H9 (cell line): ENCODE measurements at regions not wholly inside any gene's neighbourhood (a gene's known extent, or its start where the extent isn't known, plus 50 kb on each side); places are given as distances from the start of the nearest gene placed in this dataset.
A peak's percentile ranks its signal among the peaks of the same experiment; 100 is the strongest.

Source experiments
- DNase-seq: peaks from one replicate; pipeline ENCODE4 v3.0.0-alpha.2; 2017
- H2AFZ ChIP-seq: one replicate; pipeline ENCODE4 v1.6.1; 2013; ENCODE audit warnings: mild to moderate bottlenecking, low read length, control low read depth, moderate library complexity
- H2AK5ac ChIP-seq: 2 replicates; pipeline ENCODE4 v1.6.1; 2013; ENCODE audit warnings: low read length, control low read depth, mixed read lengths; ENCODE audit not compliant: insufficient read length
- H2BK120ac ChIP-seq: one replicate; pipeline ENCODE4 v1.6.1; 2013; ENCODE audit warnings: low read depth, mild to moderate bottlenecking, low read length, control low read depth, inconsistent platforms; ENCODE audit not compliant: poor library complexity, severe bottlenecking
- H2BK12ac ChIP-seq: 2 replicates; pipeline ENCODE4 v1.6.1; 2013; ENCODE audit warnings: low read length, control low read depth, mixed read lengths, low read depth; ENCODE audit not compliant: insufficient read length
- H2BK15ac ChIP-seq: 2 replicates; pipeline ENCODE4 v1.6.1; 2013; ENCODE audit warnings: low read depth, low read length, control low read depth
- H2BK20ac ChIP-seq: one replicate; pipeline ENCODE4 v1.6.1; 2013; ENCODE audit warnings: low read depth, mild to moderate bottlenecking, low read length, control low read depth, inconsistent platforms; ENCODE audit not compliant: poor library complexity, severe bottlenecking
- H2BK5ac ChIP-seq: 2 replicates; pipeline ENCODE4 v1.6.1; 2013; ENCODE audit warnings: low read length, control low read depth, mixed read lengths; ENCODE audit not compliant: insufficient read length
- H3K14ac ChIP-seq: 2 replicates; pipeline ENCODE4 v1.6.1; 2013; ENCODE audit warnings: low read length, control low read depth; ENCODE audit not compliant: insufficient read depth
- H3K18ac ChIP-seq: 2 replicates; pipeline ENCODE4 v1.6.1; 2013; ENCODE audit warnings: low read depth, mild to moderate bottlenecking, mixed read lengths, low read length, control low read depth; ENCODE audit not compliant: insufficient read length
- H3K23ac ChIP-seq: 2 replicates; pipeline ENCODE4 v1.6.1; 2013; ENCODE audit warnings: low read length, control low read depth, mixed read lengths, low read depth; ENCODE audit not compliant: insufficient read length
- H3K23me2 ChIP-seq: 2 replicates; pipeline ENCODE4 v1.6.1; 2013; ENCODE audit warnings: low read depth, mild to moderate bottlenecking, mixed read lengths, low read length, control low read depth; ENCODE audit not compliant: insufficient read length, poor library complexity, severe bottlenecking
- H3K27ac ChIP-seq: 2 replicates; pipeline ENCODE4 v1.5.1; 2013; ENCODE audit warnings: low read length, control low read depth, mixed read lengths, low read depth; ENCODE audit not compliant: insufficient read length
- H3K27me3 ChIP-seq: 2 replicates; pipeline ENCODE4 v1.6.1; 2013; ENCODE audit warnings: low read length, control low read depth, inconsistent platforms; ENCODE audit not compliant: insufficient read depth
- H3K4ac ChIP-seq: 2 replicates; pipeline ENCODE4 v1.6.1; 2013; ENCODE audit warnings: low read depth, mild to moderate bottlenecking, control low read depth, inconsistent platforms, low read length, moderate library complexity
- H3K4me1 ChIP-seq: 2 replicates; pipeline ENCODE4 v1.6.1; 2013; ENCODE audit warnings: low read length, control low read depth, inconsistent platforms; ENCODE audit not compliant: insufficient read depth
- H3K4me2 ChIP-seq: 2 replicates; pipeline ENCODE4 v1.6.1; 2013; ENCODE audit warnings: low read length, control low read depth, mixed read lengths; ENCODE audit not compliant: insufficient read length, insufficient read depth
- H3K56ac ChIP-seq: 2 replicates; pipeline ENCODE4 v1.6.1; 2013; ENCODE audit warnings: low read depth, mild to moderate bottlenecking, mixed read lengths, low read length, control low read depth; ENCODE audit not compliant: insufficient read length
- H3K79me1 ChIP-seq: 2 replicates; pipeline ENCODE4 v1.6.1; 2013; ENCODE audit warnings: low read depth, mild to moderate bottlenecking, moderate library complexity, low read length, control low read depth, inconsistent platforms; ENCODE audit not compliant: insufficient read depth, poor library complexity, severe bottlenecking
- H3K79me2 ChIP-seq: 2 replicates; pipeline ENCODE4 v1.6.1; 2013; ENCODE audit warnings: low read length, control low read depth, inconsistent platforms; ENCODE audit not compliant: insufficient read depth
- H3K9ac ChIP-seq: 2 replicates; pipeline ENCODE4 v1.6.1; 2013; ENCODE audit warnings: low read length, control low read depth, mixed read lengths; ENCODE audit not compliant: insufficient read length; ENCODE audit errors: extremely low read depth
- H3K9me3 ChIP-seq: one replicate; pipeline ENCODE4 v1.6.1; 2013; ENCODE audit warnings: low read depth, low read length, inconsistent platforms; ENCODE audit not compliant: control insufficient read depth
- H3T11ph ChIP-seq: one replicate; pipeline ENCODE4 v1.6.1; 2013; ENCODE audit warnings: mild to moderate bottlenecking, low read length, control low read depth, inconsistent platforms
- H4K20me1 ChIP-seq: one replicate; pipeline ENCODE4 v1.6.1; 2013; ENCODE audit not compliant: control insufficient read depth, insufficient read length, insufficient read depth
- H4K5ac ChIP-seq: 2 replicates; pipeline ENCODE4 v1.6.1; 2013; ENCODE audit warnings: low read depth, mild to moderate bottlenecking, mixed read lengths, low read length, control low read depth; ENCODE audit not compliant: insufficient read length
- H4K8ac ChIP-seq: replicated peaks from 2 replicates; pipeline ENCODE4 v1.6.1; 2013; ENCODE audit warnings: low read length, control low read depth, mixed read lengths, low read depth; ENCODE audit not compliant: insufficient read length
- H4K91ac ChIP-seq: 2 replicates; pipeline ENCODE4 v1.6.1; 2013; ENCODE audit warnings: low read depth, mild to moderate bottlenecking, moderate library complexity, mixed read lengths, low read length, control low read depth; ENCODE audit not compliant: insufficient read length
- H3K27ac Mint-ChIP-seq, 3 experiments: 2 replicates in 2 of 3; 3 replicates in 1 of 3; pipeline ENCODE4 v1.8.0; 2020 to 2021; ENCODE audit warnings: mixed read lengths in 3 of 3, mild to moderate bottlenecking in 1 of 3, moderate library complexity in 1 of 3
- H3K27me3 Mint-ChIP-seq: 2 replicates; pipeline ENCODE4 v1.8.0; 2021; ENCODE audit warnings: low read depth, mild to moderate bottlenecking, moderate library complexity, mixed read lengths
- H3K36me3 Mint-ChIP-seq, 3 experiments: 2 replicates in 2 of 3; 3 replicates in 1 of 3; pipeline ENCODE4 v1.8.0; 2020 to 2021; ENCODE audit warnings: low read depth in 3 of 3, mixed read lengths in 3 of 3; ENCODE audit not compliant: insufficient read depth in 1 of 3
- H3K4me1 Mint-ChIP-seq, 2 experiments: 2 replicates each; pipeline ENCODE4 v1.8.0; 2020; ENCODE audit warnings: mixed read lengths in 2 of 2
- H3K4me3 Mint-ChIP-seq, 2 experiments: 2 replicates in 1 of 2; 3 replicates in 1 of 2; pipeline ENCODE4 v1.8.0; 2020 to 2021; ENCODE audit warnings: mild to moderate bottlenecking in 2 of 2, mixed read lengths in 2 of 2, moderate library complexity in 1 of 2
- H3K9me3 Mint-ChIP-seq, 2 experiments: 2 replicates in 1 of 2; 3 replicates in 1 of 2; pipeline ENCODE4 v1.8.0; 2020; ENCODE audit warnings: mild to moderate bottlenecking in 2 of 2, mixed read lengths in 2 of 2, moderate library complexity in 1 of 2
- CTCF ChIP-seq: fragments of 200-600 bp; sonication (generic); conservative IDR thresholded peaks from 3 replicates; pipeline ENCODE4 v1.8.0; 2021; ENCODE audit warnings: antibody characterized with exemption, mild to moderate bottlenecking
- WGBS: extraction: QIAGEN DNeasy Blood & Tissue Kit; methylation state at CpG from one replicate; pipeline ENCODE4 v1.1.7; 2013; ENCODE audit warnings: missing lambda C conversion rate, low lambda C conversion rate, mixed read lengths; ENCODE audit not compliant: insufficient read length; ENCODE audit errors: extremely low coverage; 5-methylcytosine and 5-hydroxymethylcytosine counted together

GRCh38 chr12:24113701-24114100 is 164.2 kb upstream of the SOX5 start:
- Histone ChIP-seq H3K14ac (no peak overlapping the region), H2BK20ac (no peak overlapping the region), H4K8ac (no peak overlapping the region), H2BK5ac (no peak overlapping the region), H3K79me2 (no peaks in the 10 kb centered on the region), H2BK12ac (no peak overlapping the region), H2AK5ac (no peak overlapping the region), H2AFZ (no peak overlapping the region), H3K9ac (no peak overlapping the region), H3K23ac (no peak overlapping the region), H3K4me1 (no peaks in the 10 kb centered on the region), H4K20me1 (no peaks in the 10 kb centered on the region), H3K9me3 (no peaks in the 10 kb centered on the region), H3T11ph (no peak overlapping the region), H3K27ac (no peak overlapping the region), H3K23me2 (no peaks in the 10 kb centered on the region), H4K91ac (no peak overlapping the region), H3K27me3 (no peaks in the 10 kb centered on the region), H2BK120ac (no peak overlapping the region), H2BK15ac (no peak overlapping the region), H3K79me1 (no peaks in the 10 kb centered on the region), H4K5ac (no peak overlapping the region), H3K4me2 (no peak overlapping the region), H3K18ac (no peak overlapping the region), H3K56ac (no peak overlapping the region), H3K4ac (no peak overlapping the region)
- Mint-ChIP-seq H3K27ac (peak overlapping the region in 1 of 3 experiments; percentile 23; a peak in 1 of 7 replicates), H3K4me1 (peaks cover 5 to 14% of the 10 kb centered on the region in 2 experiments; a peak in 3 of 4 replicates), H3K36me3 (no peaks in the 10 kb centered on the region; a peak in 1 of 7 replicates), H3K4me3 (no peak overlapping the region), H3K9me3 (no peaks in the 10 kb centered on the region), H3K27me3 (no peaks in the 10 kb centered on the region)
- no CpG with 5 or more reads among the region's 2 CpGs for WGBS
- DNase-seq = no peak
- TF ChIP-seq CTCF = no peak
